GM13977 (cell line): ENCODE measurements at regions not wholly inside any gene's neighbourhood (a gene's known extent, or its start where the extent isn't known, plus 50 kb on each side); places are given as distances from the start of the nearest gene placed in this dataset.

Experiments used
- DNase-seq: peaks from one replicate; pipeline ENCODE4 v3.0.0; 2012; ENCODE audit warnings: low spot score
- in situ Hi-C: fragments of 300-500 bp; cut with MboI; formaldehyde crosslinking; loops from one replicate; pipeline ENCODE4 v1.12.0; 2022; ENCODE audit warnings: low sequenced_read_pairs, low pct_unique_long_range_greater_than_20kb, mixed read lengths, inconsistent platforms; ENCODE audit not compliant: unreplicated experiment
- TF ChIP-seq, protein P1 (sequence below): IDR thresholded peaks from 2 replicates; pipeline ENCODE4 v1.5.1; 2012; ENCODE audit warnings: mild to moderate bottlenecking, control low read depth; ENCODE audit not compliant: insufficient read depth; ENCODE audit errors: extremely low read depth, missing control alignments

DNA sequence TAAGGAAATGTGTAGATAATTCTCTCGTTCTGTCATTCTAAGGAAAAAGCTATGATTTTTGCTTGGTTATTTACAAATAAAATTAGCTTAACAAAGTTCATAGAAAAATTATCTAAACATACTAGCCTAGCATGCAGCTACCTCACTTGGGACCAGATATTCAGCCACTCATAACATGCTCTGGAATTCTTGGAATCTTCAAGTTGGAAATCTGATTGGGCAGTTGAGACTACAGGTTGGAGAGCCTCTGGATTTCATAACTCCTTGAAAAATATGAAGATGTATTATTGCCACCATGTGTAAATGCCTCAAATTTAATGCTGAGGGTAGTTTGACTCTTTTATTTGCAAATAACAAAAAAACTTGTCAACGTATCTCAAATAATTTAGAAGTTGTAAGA is 132.2 kb upstream of the GULP1 start:
- TF ChIP-seq, protein P1, sequence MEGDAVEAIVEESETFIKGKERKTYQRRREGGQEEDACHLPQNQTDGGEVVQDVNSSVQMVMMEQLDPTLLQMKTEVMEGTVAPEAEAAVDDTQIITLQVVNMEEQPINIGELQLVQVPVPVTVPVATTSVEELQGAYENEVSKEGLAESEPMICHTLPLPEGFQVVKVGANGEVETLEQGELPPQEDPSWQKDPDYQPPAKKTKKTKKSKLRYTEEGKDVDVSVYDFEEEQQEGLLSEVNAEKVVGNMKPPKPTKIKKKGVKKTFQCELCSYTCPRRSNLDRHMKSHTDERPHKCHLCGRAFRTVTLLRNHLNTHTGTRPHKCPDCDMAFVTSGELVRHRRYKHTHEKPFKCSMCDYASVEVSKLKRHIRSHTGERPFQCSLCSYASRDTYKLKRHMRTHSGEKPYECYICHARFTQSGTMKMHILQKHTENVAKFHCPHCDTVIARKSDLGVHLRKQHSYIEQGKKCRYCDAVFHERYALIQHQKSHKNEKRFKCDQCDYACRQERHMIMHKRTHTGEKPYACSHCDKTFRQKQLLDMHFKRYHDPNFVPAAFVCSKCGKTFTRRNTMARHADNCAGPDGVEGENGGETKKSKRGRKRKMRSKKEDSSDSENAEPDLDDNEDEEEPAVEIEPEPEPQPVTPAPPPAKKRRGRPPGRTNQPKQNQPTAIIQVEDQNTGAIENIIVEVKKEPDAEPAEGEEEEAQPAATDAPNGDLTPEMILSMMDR, result no peak
- DNase-seq, result no peak
- in situ Hi-C loops, result no loop called here

DNA sequence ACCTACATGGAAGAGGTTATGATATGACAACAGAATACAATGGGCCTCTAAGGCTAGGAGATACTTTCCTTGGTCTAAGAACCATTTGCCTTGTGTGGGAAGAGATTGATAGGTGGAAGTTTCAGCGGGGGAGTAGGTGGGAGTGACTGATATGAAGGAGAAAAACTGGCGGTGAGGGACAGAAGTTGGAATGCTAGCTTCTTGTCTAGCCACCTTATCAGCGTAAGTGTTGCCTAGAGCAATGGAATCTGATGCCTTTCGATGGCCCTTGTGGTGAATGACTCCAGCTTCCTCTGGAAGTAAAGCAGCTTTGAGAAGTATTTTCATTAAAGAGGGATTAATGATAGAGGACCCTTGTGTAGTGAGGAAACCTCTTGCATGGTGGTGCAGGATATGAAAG is 121.3 kb upstream of the GULP1 start:
- in situ Hi-C loops, result no loop called here
- DNase-seq, result no peak

DNA sequence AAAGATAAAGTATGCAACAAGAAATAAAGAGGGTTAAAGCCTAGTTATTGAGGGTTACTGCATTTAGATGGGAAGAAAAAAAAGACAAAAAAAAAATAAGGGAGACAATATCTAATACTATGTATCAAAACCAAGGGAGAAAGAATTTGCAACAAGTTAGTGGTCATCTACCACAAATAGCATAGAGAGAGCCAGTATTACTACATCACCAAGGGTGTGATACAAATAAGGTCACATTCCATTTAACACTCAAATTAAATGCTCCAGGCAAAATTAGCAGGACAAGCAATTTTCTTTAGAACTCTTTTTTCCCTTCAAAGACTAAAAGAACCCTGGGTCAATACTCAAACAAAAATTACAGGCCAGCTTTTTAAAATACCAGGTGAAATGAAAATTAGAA is 115.1 kb upstream of the GULP1 start:
- DNase-seq, result no peak
- TF ChIP-seq, protein P1, result no peak

More for the DNA sequence above, 121.3 kb upstream of the GULP1 start:
- TF ChIP-seq, protein P1, result no peak

DNA sequence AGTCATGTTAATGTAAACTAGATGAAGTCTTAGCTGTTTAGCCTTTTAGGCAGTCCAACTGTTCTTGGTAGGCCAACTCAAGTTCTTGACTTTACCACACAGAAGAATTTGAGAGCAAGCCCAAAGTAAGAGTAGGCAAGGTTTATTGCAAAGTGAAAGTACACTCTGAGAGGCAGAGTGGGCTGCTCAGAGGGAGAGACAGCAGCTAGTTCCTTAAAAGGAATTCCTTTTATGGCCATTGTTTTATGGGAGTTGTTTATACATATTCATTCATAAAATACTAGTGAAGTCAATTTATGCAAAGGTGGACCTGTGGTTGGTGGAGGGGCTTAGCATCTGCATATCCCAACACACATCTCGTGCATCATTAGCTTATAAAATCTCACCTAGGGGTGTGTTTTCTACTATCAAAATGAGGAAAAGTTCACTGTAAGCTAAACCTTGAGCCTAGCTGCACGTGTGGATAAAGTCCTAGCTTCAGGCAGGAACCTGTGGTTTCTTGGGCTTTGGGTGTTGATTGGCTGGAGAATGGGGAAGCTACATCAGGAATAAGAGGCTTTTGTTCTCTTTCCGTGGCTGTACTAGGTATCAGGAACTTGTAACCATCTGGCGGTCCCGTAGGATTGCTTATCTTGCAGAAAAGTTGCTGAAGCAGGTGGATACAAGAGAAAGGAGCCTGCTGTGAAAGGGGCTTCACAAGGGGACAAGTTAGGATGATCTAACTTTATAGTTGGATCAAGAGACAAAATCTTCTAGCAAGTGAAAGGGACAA is 110.4 kb upstream of the GULP1 start:
- no peak for DNase-seq
- in situ Hi-C loops, result no loop called here
- TF ChIP-seq, protein P1, result no peak

More for the DNA sequence above, 115.1 kb upstream of the GULP1 start:
- in situ Hi-C loops, result no loop called here

DNA sequence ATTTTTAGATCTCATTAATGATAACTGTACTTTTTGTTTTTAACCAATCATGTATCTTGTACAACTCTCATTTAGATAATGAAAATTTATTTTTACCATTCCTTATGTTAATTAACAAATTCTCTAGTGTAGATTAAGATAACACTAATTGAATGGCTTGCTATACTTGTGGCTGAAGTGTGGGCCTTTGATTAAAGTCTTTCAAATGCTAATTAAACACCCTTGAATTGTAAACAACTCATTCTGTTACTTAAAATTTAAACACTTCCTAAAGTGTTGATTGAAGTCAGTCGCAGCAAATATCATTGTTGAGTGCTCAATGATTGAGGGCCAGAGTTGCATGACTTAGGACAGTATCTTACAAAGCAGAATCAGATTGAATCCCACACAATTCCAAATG is 109.8 kb upstream of the GULP1 start:
- TF ChIP-seq, protein P1, result no peak
- in situ Hi-C loops, result no loop called here
- DNase-seq, result no peak

DNA sequence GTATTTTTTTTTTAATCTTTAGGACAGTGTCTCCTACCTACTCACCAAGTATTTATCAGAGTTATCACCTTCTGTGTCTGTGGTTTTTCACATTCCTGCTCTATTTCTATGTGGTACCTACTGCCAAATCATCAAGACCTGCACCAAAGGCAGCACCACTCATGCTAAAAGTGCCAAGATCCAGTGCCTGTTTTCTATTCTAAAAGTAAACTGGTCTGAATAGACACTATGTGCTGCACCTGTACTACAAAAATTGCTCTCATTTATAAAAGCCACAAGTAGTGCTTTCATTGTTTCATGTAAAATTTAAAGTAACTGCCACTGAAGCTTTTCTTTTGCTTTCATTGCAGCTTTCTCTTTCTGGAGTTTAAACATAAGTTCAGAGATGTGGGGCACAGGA is 103.9 kb upstream of the GULP1 start:
- TF ChIP-seq, protein P1, result no peak
- no peak for DNase-seq
- in situ Hi-C loops, result no loop called here
